HEK293 (cell line): ENCODE measurements at regions not wholly inside any gene's neighbourhood (a gene's known extent, or its start where the extent isn't known, plus 50 kb on each side); places are given as distances from the start of the nearest gene placed in this dataset.
"Not testable (repeated sequence)": the region's sequence is repeated elsewhere in the genome, so short reads cannot be mapped to it uniquely, and the experiment has no call there.

Source experiments
- CTCF ChIA-PET: fragments of 350-600 bp; formaldehyde crosslinking; extraction: SDS; loops from one replicate; lab custom pipeline; 2021; ENCODE audit warnings: antibody characterized with exemption; lab: Yijun Ruan, JAX
- POLR2A ChIA-PET: fragments of 300-600 bp; formaldehyde crosslinking; extraction: SDS; loops from one replicate; lab custom pipeline; 2020; ENCODE audit warnings: antibody characterized with exemption, inconsistent platforms; lab: Yijun Ruan, JAX
- H3K27ac ChIP-seq: fragments of 200-500 bp; sonication (Bioruptor generic); 2 replicates; pipeline ENCODE4 v1.5.1; 2014; ENCODE audit warnings: low read depth, low read length, control low read depth, inconsistent platforms; ENCODE audit errors: extremely low read depth
- H3K36me3 ChIP-seq, 2 experiments: fragments of 200-500 bp in 1 of 2; sonication (Bioruptor generic) in 1 of 2; 1 replicate in 1 of 2; 2 replicates in 1 of 2; pipeline ENCODE4 v1.5.1; 2014 to 2017; ENCODE audit warnings: inconsistent platforms in 2 of 2, low read length in 2 of 2; ENCODE audit not compliant: control insufficient read depth in 2 of 2, insufficient read depth in 1 of 2
- H3K4me1 ChIP-seq: fragments of 200-500 bp; sonication (Bioruptor generic); 2 replicates; pipeline ENCODE4 v1.5.1; 2014; ENCODE audit warnings: mild to moderate bottlenecking, low read length, inconsistent platforms; ENCODE audit not compliant: control insufficient read depth, insufficient read depth
- H3K4me3 ChIP-seq: 2 replicates; pipeline ENCODE4 v1.5.1; 2011; ENCODE audit warnings: low read depth, mild to moderate bottlenecking, control low read depth, low read length, moderate library complexity
- H3K9me3 ChIP-seq: fragments of 200-500 bp; sonication (Bioruptor generic); 2 replicates; pipeline ENCODE4 v1.5.1; 2014; ENCODE audit warnings: low read depth, low read length, inconsistent platforms; ENCODE audit not compliant: control insufficient read depth, insufficient read depth
- SALL2 ChIP-seq: fragments of 450-650 bp; formaldehyde crosslinking; IDR thresholded peaks from 2 replicates; pipeline ENCODE4 v1.5.0; 2017; ENCODE audit warnings: missing biosample characterization, mild to moderate bottlenecking, missing genetic modification characterization, borderline replicate concordance
- TRIM28 ChIP-seq: IDR thresholded peaks from 2 replicates; pipeline ENCODE4 v1.6.1; 2011; ENCODE audit warnings: low read length, control low read depth, borderline replicate concordance
- ZFP37 ChIP-seq: fragments of 450-650 bp; formaldehyde crosslinking; IDR thresholded peaks from 2 replicates; pipeline ENCODE4 v1.5.1; 2016; ENCODE audit warnings: missing biosample characterization, missing genetic modification characterization
- ZNF132 ChIP-seq: fragments of 450-650 bp; formaldehyde crosslinking; IDR thresholded peaks from 2 replicates; pipeline ENCODE4 v1.5.1; 2017; ENCODE audit warnings: missing biosample characterization, missing genetic modification characterization, borderline replicate concordance
- ZNF133 ChIP-seq: fragments of 450-650 bp; formaldehyde crosslinking; IDR thresholded peaks from 2 replicates; pipeline ENCODE4 v1.5.1; 2016; ENCODE audit warnings: missing biosample characterization, missing genetic modification characterization
- ZNF169 ChIP-seq: fragments of 450-650 bp; formaldehyde crosslinking; IDR thresholded peaks from 2 replicates; pipeline ENCODE4 v1.5.1; 2016; ENCODE audit warnings: missing biosample characterization, missing genetic modification characterization
- ZNF544 ChIP-seq: fragments of 450-650 bp; formaldehyde crosslinking; IDR thresholded peaks from 2 replicates; pipeline ENCODE4 v1.5.0; 2017; ENCODE audit warnings: missing biosample characterization, missing genetic modification characterization
- TF ChIP-seq, protein P1 (sequence below): fragments of 450-650 bp; formaldehyde crosslinking; IDR thresholded peaks from 2 replicates; pipeline ENCODE4 v1.5.1; 2016; ENCODE audit warnings: missing biosample characterization, missing genetic modification characterization
- TF ChIP-seq, protein P2 (sequence below): fragments of 450-650 bp; formaldehyde crosslinking; IDR thresholded peaks from 2 replicates; pipeline ENCODE4 v1.5.1; 2016; ENCODE audit warnings: missing biosample characterization, missing genetic modification characterization, low read depth
- TF ChIP-seq, protein P3 (sequence below): fragments of 450-650 bp; formaldehyde crosslinking; IDR thresholded peaks from 2 replicates; pipeline ENCODE4 v1.5.1; 2016; ENCODE audit warnings: missing biosample characterization, missing genetic modification characterization
- TF ChIP-seq, protein P4 (sequence below): fragments of 450-650 bp; formaldehyde crosslinking; IDR thresholded peaks from 2 replicates; pipeline ENCODE4 v1.5.1; 2016; ENCODE audit warnings: missing biosample characterization, missing genetic modification characterization

DNA sequence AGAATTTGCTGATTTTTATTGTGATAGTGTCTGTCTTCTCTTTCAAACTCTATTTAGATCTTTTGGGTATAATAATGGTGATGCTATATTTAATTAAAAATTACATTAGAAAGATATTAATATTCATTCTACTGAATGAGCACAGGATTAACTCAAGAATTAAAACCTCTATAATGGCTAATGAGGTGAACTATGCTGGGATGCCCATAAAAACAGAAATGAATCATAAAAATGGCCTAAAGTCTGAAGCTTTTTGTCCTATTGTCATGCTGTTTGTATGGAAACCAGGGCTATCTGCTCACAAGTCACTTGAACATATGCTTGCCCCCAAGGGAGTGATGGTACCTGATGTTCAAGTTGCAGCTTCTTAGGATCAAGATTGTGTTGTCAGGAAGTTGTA lies 76.2 kb upstream of the ICA1 start:
- no peaks in the 10 kb centered on the region for H3K9me3 ChIP-seq
- POLR2A ChIA-PET: no interaction called here
- peaks cover 0 to 20% of the 10 kb centered on the region in 2 experiments; a peak in 1 of 3 replicates for H3K36me3 ChIP-seq
- no peak overlapping the region for H3K4me3 ChIP-seq
- TF ChIP-seq ZNF133 (tag by site-specific recombination) (no peak), ZFP37 (tag by site-specific recombination) (no peak), ZNF544 (tag by site-specific recombination) (no peak), ZNF169 (tag by site-specific recombination) (no peak), SALL2 (tag by site-specific recombination) (no peak)
- TF ChIP-seq, protein P1, sequence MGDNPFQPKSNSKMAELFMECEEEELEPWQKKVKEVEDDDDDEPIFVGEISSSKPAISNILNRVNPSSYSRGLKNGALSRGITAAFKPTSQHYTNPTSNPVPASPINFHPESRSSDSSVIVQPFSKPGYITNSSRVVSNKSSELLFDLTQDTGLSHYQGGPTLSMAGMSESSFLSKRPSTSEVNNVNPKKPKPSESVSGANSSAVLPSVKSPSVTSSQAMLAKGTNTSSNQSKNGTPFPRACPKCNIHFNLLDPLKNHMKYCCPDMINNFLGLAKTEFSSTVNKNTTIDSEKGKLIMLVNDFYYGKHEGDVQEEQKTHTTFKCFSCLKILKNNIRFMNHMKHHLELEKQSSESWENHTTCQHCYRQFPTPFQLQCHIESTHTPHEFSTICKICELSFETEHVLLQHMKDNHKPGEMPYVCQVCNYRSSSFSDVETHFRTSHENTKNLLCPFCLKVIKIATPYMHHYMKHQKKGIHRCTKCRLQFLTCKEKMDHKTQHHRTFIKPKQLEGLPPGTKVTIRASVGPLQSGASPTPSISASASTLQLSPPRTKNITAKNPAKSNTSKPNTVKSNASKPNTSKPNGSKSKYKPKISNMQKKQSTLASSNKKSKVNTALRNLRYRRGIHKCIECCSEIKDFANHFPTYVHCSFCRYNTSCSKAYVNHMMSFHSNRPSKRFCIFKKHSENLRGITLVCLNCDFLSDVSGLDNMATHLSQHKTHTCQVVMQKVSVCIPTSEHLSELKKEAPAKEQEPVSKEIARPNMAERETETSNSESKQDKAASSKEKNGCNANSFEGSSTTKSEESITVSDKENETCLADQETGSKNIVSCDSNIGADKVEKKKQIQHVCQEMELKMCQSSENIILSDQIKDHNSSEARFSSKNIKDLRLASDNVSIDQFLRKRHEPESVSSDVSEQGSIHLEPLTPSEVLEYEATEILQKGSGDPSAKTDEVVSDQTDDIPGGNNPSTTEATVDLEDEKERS (tag by site-specific recombination): no peak
- TF ChIP-seq, protein P2, sequence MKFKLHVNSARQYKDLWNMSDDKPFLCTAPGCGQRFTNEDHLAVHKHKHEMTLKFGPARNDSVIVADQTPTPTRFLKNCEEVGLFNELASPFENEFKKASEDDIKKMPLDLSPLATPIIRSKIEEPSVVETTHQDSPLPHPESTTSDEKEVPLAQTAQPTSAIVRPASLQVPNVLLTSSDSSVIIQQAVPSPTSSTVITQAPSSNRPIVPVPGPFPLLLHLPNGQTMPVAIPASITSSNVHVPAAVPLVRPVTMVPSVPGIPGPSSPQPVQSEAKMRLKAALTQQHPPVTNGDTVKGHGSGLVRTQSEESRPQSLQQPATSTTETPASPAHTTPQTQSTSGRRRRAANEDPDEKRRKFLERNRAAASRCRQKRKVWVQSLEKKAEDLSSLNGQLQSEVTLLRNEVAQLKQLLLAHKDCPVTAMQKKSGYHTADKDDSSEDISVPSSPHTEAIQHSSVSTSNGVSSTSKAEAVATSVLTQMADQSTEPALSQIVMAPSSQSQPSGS (tag by site-specific recombination): no peak
- CTCF ChIA-PET: interaction anchor here (0.6 to 0.7 kb wide), 2 partner anchors 218 to 762 kb away, joined by 3 read pairs; no protein-coding TSS in a partner anchor
- no peaks in the 10 kb centered on the region for H3K4me1 ChIP-seq
- no peak overlapping the region for H3K27ac ChIP-seq

DNA sequence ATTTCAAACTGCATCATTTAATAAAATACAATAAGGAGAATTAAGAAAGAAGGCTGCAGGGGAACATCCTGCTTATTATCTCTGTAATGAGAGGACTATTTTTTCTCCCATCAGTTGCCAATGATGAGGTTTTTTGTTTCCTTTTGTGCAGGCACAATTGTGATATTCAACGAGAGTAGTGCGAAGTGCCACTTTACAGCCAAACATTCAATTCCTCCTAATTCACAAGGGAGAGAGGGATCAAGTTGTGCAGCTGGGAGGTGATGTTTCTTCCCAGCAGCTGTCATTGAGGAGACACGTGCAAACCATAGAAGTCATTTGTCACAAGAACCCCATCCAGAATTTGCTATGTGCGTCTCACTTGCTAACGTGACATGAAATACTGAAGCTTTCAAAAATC lies 81.6 kb upstream of the ICA1 start:
- CTCF ChIA-PET: no interaction called here
- POLR2A ChIA-PET: no interaction called here

DNA sequence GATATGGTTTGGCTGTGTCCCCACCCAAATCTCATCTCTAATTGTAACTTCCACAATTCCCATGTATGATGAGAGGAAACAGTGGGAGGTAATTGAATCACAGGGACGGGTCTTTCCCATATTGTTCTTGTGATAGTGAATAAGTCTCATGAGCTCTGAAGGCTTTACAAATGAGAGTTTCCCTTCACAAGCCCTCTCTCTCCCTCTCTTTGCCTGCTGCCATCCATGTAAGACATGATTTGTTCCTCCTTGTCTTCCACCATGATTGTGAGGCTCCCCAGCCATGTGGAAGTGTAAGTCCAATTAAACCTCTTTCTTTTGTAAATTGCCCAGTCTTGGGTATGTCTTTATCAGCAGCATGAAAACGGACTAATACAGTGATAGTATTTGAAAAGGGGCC lies 85.4 kb upstream of the ICA1 start:
- H3K4me3 ChIP-seq, POLR2A ChIA-PET: not testable (repeated sequence)

More for the DNA sequence above, 81.6 kb upstream of the ICA1 start:
- Histone ChIP-seq H3K27ac (no peak overlapping the region), H3K4me1 (no peaks in the 10 kb centered on the region), H3K36me3 (peaks cover 0 to 28% of the 10 kb centered on the region in 2 experiments; a peak in 1 of 3 replicates), H3K9me3 (no peaks in the 10 kb centered on the region), H3K4me3 (no peak overlapping the region)
- TF ChIP-seq ZNF132 (tag by site-specific recombination) (no peak), TRIM28 (no peak)
- TF ChIP-seq, protein P3, sequence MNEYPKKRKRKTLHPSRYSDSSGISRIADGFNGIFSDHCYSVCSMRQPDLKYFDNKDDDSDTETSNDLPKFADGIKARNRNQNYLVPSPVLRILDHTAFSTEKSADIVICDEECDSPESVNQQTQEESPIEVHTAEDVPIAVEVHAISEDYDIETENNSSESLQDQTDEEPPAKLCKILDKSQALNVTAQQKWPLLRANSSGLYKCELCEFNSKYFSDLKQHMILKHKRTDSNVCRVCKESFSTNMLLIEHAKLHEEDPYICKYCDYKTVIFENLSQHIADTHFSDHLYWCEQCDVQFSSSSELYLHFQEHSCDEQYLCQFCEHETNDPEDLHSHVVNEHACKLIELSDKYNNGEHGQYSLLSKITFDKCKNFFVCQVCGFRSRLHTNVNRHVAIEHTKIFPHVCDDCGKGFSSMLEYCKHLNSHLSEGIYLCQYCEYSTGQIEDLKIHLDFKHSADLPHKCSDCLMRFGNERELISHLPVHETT (tag by site-specific recombination): no peak
- TF ChIP-seq, protein P4, sequence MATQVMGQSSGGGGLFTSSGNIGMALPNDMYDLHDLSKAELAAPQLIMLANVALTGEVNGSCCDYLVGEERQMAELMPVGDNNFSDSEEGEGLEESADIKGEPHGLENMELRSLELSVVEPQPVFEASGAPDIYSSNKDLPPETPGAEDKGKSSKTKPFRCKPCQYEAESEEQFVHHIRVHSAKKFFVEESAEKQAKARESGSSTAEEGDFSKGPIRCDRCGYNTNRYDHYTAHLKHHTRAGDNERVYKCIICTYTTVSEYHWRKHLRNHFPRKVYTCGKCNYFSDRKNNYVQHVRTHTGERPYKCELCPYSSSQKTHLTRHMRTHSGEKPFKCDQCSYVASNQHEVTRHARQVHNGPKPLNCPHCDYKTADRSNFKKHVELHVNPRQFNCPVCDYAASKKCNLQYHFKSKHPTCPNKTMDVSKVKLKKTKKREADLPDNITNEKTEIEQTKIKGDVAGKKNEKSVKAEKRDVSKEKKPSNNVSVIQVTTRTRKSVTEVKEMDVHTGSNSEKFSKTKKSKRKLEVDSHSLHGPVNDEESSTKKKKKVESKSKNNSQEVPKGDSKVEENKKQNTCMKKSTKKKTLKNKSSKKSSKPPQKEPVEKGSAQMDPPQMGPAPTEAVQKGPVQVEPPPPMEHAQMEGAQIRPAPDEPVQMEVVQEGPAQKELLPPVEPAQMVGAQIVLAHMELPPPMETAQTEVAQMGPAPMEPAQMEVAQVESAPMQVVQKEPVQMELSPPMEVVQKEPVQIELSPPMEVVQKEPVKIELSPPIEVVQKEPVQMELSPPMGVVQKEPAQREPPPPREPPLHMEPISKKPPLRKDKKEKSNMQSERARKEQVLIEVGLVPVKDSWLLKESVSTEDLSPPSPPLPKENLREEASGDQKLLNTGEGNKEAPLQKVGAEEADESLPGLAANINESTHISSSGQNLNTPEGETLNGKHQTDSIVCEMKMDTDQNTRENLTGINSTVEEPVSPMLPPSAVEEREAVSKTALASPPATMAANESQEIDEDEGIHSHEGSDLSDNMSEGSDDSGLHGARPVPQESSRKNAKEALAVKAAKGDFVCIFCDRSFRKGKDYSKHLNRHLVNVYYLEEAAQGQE: no peak

DNA sequence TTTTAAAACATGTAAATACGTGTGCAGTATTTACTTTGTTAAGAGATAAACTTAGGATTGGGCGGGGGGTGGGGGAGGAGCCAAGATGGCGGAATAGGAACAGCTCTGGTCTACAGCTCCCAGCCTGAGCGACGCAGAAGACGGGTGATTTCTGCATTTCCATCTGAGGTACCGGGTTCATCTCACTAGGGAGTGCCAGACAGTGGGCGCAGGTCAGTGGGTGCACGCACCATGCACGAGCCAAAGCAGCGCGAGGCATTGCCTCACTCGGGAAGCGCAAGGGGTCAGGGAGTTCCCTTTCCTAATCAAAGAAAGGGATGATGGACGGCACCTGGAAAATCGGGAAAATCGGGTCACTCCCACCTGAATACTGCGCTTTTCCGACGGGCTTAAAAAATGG lies 81.8 kb upstream of the NXPH1 start:
- H3K36me3 ChIP-seq, H3K4me3 ChIP-seq, H3K27ac ChIP-seq, POLR2A ChIA-PET, H3K4me1 ChIP-seq, H3K9me3 ChIP-seq, CTCF ChIA-PET: not testable (repeated sequence)

More for the DNA sequence above, 85.4 kb upstream of the ICA1 start:
- H3K9me3 ChIP-seq, H3K4me1 ChIP-seq, H3K27ac ChIP-seq, CTCF ChIA-PET: not testable (repeated sequence)
- peaks cover 0 to 15% of the 10 kb centered on the region in 2 experiments; a peak in 1 of 3 replicates for H3K36me3 ChIP-seq
